ENCODE measurements at regions not wholly inside any gene's neighbourhood (a gene's known extent, or its start where the extent isn't known, plus 50 kb on each side); places are given as distances from the start of the nearest gene placed in this dataset.

- H3K4me1 ChIP-seq (ENCODE audit: insufficient read depth, low read length) = no peaks in the 10 kb centered on the region
- ChIA-PET POLR2A (no interaction called here), CTCF (no interaction called here)
- intact Hi-C loops (cut with DNase I, micrococcal nuclease) = no loop called here
- Mint-ChIP-seq H3K4me1 (ENCODE audit: low read depth) (no peaks in the 10 kb centered on the region), H3K4me3 (no peak overlapping the region), H3K9me3 (no peaks in the 10 kb centered on the region), H3K36me3 (ENCODE audit: low read depth) (no peaks in the 10 kb centered on the region), H3K27me3 (no peaks in the 10 kb centered on the region), H3K27ac (no peak overlapping the region)
- no peaks in the 10 kb centered on the region for H3K27me3 ChIP-seq (ENCODE audit: control insufficient read depth in 1 of 2, insufficient read depth in 2 of 2, low read length in 2 of 2)
- ATAC-seq (ENCODE audit: poor library complexity) = no peak
- H3K9me3 ChIP-seq (ENCODE audit: control insufficient read depth in 1 of 2, insufficient read depth in 1 of 2, low read length in 2 of 2) = peaks cover 0 to 3% of the 10 kb centered on the region in 2 experiments
- DNase-seq = peak in 3 of 14 experiments; percentile 5 to 38 (median 27)
- H3K36me3 ChIP-seq (ENCODE audit: insufficient read depth, low read length) = no peaks in the 10 kb centered on the region
- no peak overlapping the region for H3K27ac ChIP-seq (ENCODE audit: low read depth in 1 of 2, low read length in 2 of 2)
- TF ChIP-seq CTCF (IDR thresholded peaks at IDR 0.05) = no peak
- no peak overlapping the region for H3K4me3 ChIP-seq (ENCODE audit: low read length)
These were observed 176.4 kb downstream of the FAM181B start for GRCh38 chr11:82557274-82557673.

- no peak overlapping the region for H3K27ac Mint-ChIP-seq
- Histone ChIP-seq H3K36me3 (ENCODE audit: insufficient read depth, low read length) (no peaks in the 10 kb centered on the region), H3K4me1 (ENCODE audit: insufficient read depth, low read length) (no peaks in the 10 kb centered on the region), H3K4me3 (ENCODE audit: low read length) (no peak overlapping the region), H3K9me3 (ENCODE audit: control insufficient read depth in 1 of 2, insufficient read depth in 1 of 2, low read length in 2 of 2) (peaks cover 0 to 3% of the 10 kb centered on the region in 2 experiments), H3K27me3 (ENCODE audit: control insufficient read depth in 1 of 2, insufficient read depth in 2 of 2, low read length in 2 of 2) (no peaks in the 10 kb centered on the region), H3K27ac (ENCODE audit: low read depth in 1 of 2, low read length in 2 of 2) (no peak overlapping the region)
- no peaks in the 10 kb centered on the region for H3K27me3 Mint-ChIP-seq
- no peak for ATAC-seq (ENCODE audit: poor library complexity)
- no peak for DNase-seq
- intact Hi-C loops (cut with DNase I, micrococcal nuclease) = no loop called here
- H3K36me3 Mint-ChIP-seq (ENCODE audit: low read depth) = no peaks in the 10 kb centered on the region
- TF ChIP-seq CTCF (IDR thresholded peaks at IDR 0.05) = no peak
- no peaks in the 10 kb centered on the region for H3K4me1 Mint-ChIP-seq (ENCODE audit: low read depth)
- no peak overlapping the region for H3K4me3 Mint-ChIP-seq
- POLR2A ChIA-PET = no interaction called here
- CTCF ChIA-PET = no interaction called here
- no peaks in the 10 kb centered on the region for H3K9me3 Mint-ChIP-seq
These were observed 177.5 kb downstream of the FAM181B start for GRCh38 chr11:82556210-82556609.

GRCh38 chr11:82546661-82547557 is 186.8 kb downstream of the FAM181B start:
- Histone ChIP-seq H3K36me3 (ENCODE audit: insufficient read depth, low read length) (no peaks in the 10 kb centered on the region), H3K9me3 (ENCODE audit: control insufficient read depth in 1 of 2, insufficient read depth in 1 of 2, low read length in 2 of 2) (peaks cover 0 to 3% of the 10 kb centered on the region in 2 experiments), H3K27ac (ENCODE audit: low read depth in 1 of 2, low read length in 2 of 2) (no peak overlapping the region), H3K4me3 (ENCODE audit: low read length) (no peak overlapping the region), H3K27me3 (ENCODE audit: control insufficient read depth in 1 of 2, insufficient read depth in 2 of 2, low read length in 2 of 2) (no peaks in the 10 kb centered on the region), H3K4me1 (ENCODE audit: insufficient read depth, low read length) (no peaks in the 10 kb centered on the region)
- H3K27ac Mint-ChIP-seq = no peak overlapping the region
- ATAC-seq (ENCODE audit: poor library complexity) = no peak
- no peaks in the 10 kb centered on the region for H3K4me1 Mint-ChIP-seq (ENCODE audit: low read depth)
- H3K36me3 Mint-ChIP-seq (ENCODE audit: low read depth) = no peaks in the 10 kb centered on the region
- intact Hi-C loops (cut with DNase I, micrococcal nuclease) = no loop called here
- H3K4me3 Mint-ChIP-seq = no peak overlapping the region
- TF ChIP-seq CTCF (IDR thresholded peaks at IDR 0.05) = no peak
- peak in 1 of 14 experiments; percentile 11 for DNase-seq
- no peaks in the 10 kb centered on the region for H3K9me3 Mint-ChIP-seq
- ChIA-PET CTCF (no interaction called here), POLR2A (no interaction called here)
- no peaks in the 10 kb centered on the region for H3K27me3 Mint-ChIP-seq

Measured in CD4-positive, alpha-beta T cell (primary cell).